GM12878 (cell line): ENCODE measurements at regions not wholly inside any gene's neighbourhood (a gene's known extent, or its start where the extent isn't known, plus 50 kb on each side); places are given as distances from the start of the nearest gene placed in this dataset.

ENCODE experiments used
- ATAC-seq: fragments of 200-7000 bp; cut with Tn5 transposase; 3 replicates; pipeline ENCODE4 v1.9.1; 2020; ENCODE audit warnings: mild to moderate bottlenecking, moderate library complexity
- BruUV-seq: library from RNA; stranded (reverse); fragments of 400-500 nt; replicated peaks from 2 replicates; lab custom pipeline; 2021; lab: Mats Ljungman, UMichigan
- CTCF ChIA-PET: fragments of 300-600 bp; sonication (Branson Sonifier 250); formaldehyde crosslinking; extraction: SDS; loops from one replicate; lab custom pipeline; 2021; ENCODE audit warnings: inconsistent platforms; lab: Yijun Ruan, JAX
- POLR2A ChIA-PET: fragments of 350-600 bp; formaldehyde crosslinking; extraction: SDS; loops from one replicate; lab custom pipeline; 2021; ENCODE audit warnings: inconsistent platforms; lab: Charles Lee
- RAD21 ChIA-PET: fragments of 300-600 bp; sonication (Branson Sonifier 250); formaldehyde crosslinking; loops from one replicate; lab custom pipeline; 2023; ENCODE audit warnings: antibody characterized with exemption; ENCODE audit not compliant: unreplicated experiment; lab: Charles Lee
- SMC1A ChIA-PET: fragments of 300-600 bp; sonication (Branson Sonifier 250); formaldehyde crosslinking; loops from one replicate; lab custom pipeline; 2023; ENCODE audit not compliant: unreplicated experiment, uncharacterized antibody; lab: Charles Lee
- DNase-seq: peaks from one replicate; pipeline ENCODE4 v3.0.0-alpha.2; 2011; ENCODE audit warnings: low read depth, low spot score
- FAIRE-seq: peaks from 3 replicates; lab custom pipeline; 2011; peaks lifted over from hg19 to GRCh38; lab: Jason Lieb, UNC
- H2AFZ ChIP-seq: 2 replicates; pipeline ENCODE4 v1.6.0; 2011; ENCODE audit warnings: low read depth, low read length, control low read depth; ENCODE audit not compliant: control insufficient read depth
- H3K27ac ChIP-seq: 2 replicates; pipeline ENCODE4 v1.5.1; 2011; ENCODE audit warnings: control low read depth; ENCODE audit not compliant: control insufficient read depth, insufficient read depth
- H3K27me3 ChIP-seq, 2 experiments: replicated peaks in 1 of 2; 2 replicates each; pipeline versions ENCODE4 v1.6.0 to v1.6.1; 2011; ENCODE audit warnings: low read length in 1 of 2; ENCODE audit not compliant: control insufficient read depth in 2 of 2, insufficient read depth in 2 of 2
- H3K36me3 ChIP-seq, 2 experiments: 2 replicates each; pipeline ENCODE4 v1.5.1; 2011; ENCODE audit warnings: low read length in 1 of 2; ENCODE audit not compliant: control insufficient read depth in 2 of 2, insufficient read depth in 2 of 2
- H3K4me1 ChIP-seq: 2 replicates; pipeline ENCODE4 v1.6.1; 2011; ENCODE audit warnings: mild to moderate bottlenecking, low read length, moderate library complexity, mixed read lengths; ENCODE audit not compliant: control insufficient read depth, insufficient read depth
- H3K4me2 ChIP-seq: 2 replicates; pipeline ENCODE4 v1.6.0; 2011; ENCODE audit warnings: control low read depth; ENCODE audit not compliant: control insufficient read depth, insufficient read depth
- H3K4me3 ChIP-seq: fragments of 200-600 bp; sonication (generic); 2 replicates; pipeline ENCODE4 v1.5.1; 2016
- H3K79me2 ChIP-seq: 2 replicates; pipeline ENCODE4 v1.6.0; 2011; ENCODE audit warnings: low read length; ENCODE audit not compliant: control insufficient read depth, insufficient read depth
- H3K9ac ChIP-seq: 2 replicates; pipeline ENCODE4 v1.8.0; 2011; ENCODE audit warnings: low read length, control low read depth, mixed read lengths; ENCODE audit not compliant: control insufficient read depth, insufficient read depth
- H3K9me3 ChIP-seq: replicated peaks from 3 replicates; pipeline ENCODE4 v1.5.1; 2011; ENCODE audit warnings: mild to moderate bottlenecking, low read length; ENCODE audit not compliant: control insufficient read depth, insufficient read depth
- H4K20me1 ChIP-seq: 2 replicates; pipeline ENCODE4 v1.6.0; 2011; ENCODE audit not compliant: control insufficient read depth, insufficient read depth
- BCLAF1 ChIP-seq: fragments of 450-650 bp; IDR thresholded peaks from 2 replicates; pipeline ENCODE4 v1.6.1; 2017; ENCODE audit warnings: antibody characterized with exemption, mild to moderate bottlenecking, moderate library complexity
- BHLHE40 ChIP-seq, 2 experiments: fragments of 450-650 bp in 1 of 2; IDR thresholded peaks; 2 replicates each; pipeline ENCODE4 v1.6.1; 2011 to 2017; ENCODE audit warnings: low read depth in 2 of 2, borderline replicate concordance in 1 of 2, improper control_type of control experiment in 1 of 2, low read length in 1 of 2, mild to moderate bottlenecking in 1 of 2
- CREB1 ChIP-seq: IDR thresholded peaks from 2 replicates; pipeline ENCODE4 v1.6.1; 2012; ENCODE audit warnings: low read depth, mild to moderate bottlenecking, inconsistent platforms
- CUX1 ChIP-seq: IDR thresholded peaks from 2 replicates; pipeline ENCODE4 v1.6.1; 2012; ENCODE audit warnings: improper control_type of control experiment, low read depth, low read length; ENCODE audit not compliant: insufficient replicate concordance
- GABPA ChIP-seq: IDR thresholded peaks from 2 replicates; pipeline ENCODE4 v1.6.1; 2014; ENCODE audit warnings: antibody characterized with exemption, low read depth, mild to moderate bottlenecking, inconsistent platforms
- MXI1 ChIP-seq: fragments of 150-350 bp; IDR thresholded peaks from 2 replicates; pipeline ENCODE4 v1.6.1; 2011; ENCODE audit warnings: low read depth, mild to moderate bottlenecking, inconsistent platforms, low read length, improper control_type of control experiment
- NRF1 ChIP-seq: conservative IDR thresholded peaks from 2 replicates; pipeline ENCODE4 v1.6.1; 2011; ENCODE audit warnings: mild to moderate bottlenecking, low read depth, low read length, improper control_type of control experiment
- TAF1 ChIP-seq: IDR thresholded peaks from 2 replicates; pipeline ENCODE4 v1.6.1; 2011; ENCODE audit warnings: mild to moderate bottlenecking, low read depth, low read length, borderline replicate concordance
- ZNF622 ChIP-seq: fragments of 450-650 bp; IDR thresholded peaks from 2 replicates; pipeline ENCODE4 v1.6.1; 2017; ENCODE audit warnings: mild to moderate bottlenecking, inconsistent platforms
- ZSCAN29 ChIP-seq: fragments of 450-650 bp; IDR thresholded peaks from 2 replicates; pipeline ENCODE4 v1.6.1; 2017; ENCODE audit warnings: mild to moderate bottlenecking, moderate library complexity
- WGBS: methylation state at CpG from one replicate; pipeline ENCODE4 v1.1.6; 2016; ENCODE audit warnings: low lambda C conversion rate; ENCODE audit not compliant: insufficient replicate concordance, insufficient coverage; ENCODE audit errors: missing lambda C conversion rate; 5-methylcytosine and 5-hydroxymethylcytosine counted together
- in situ Hi-C: fragments of 300-500 bp; cut with MboI; formaldehyde crosslinking; loops from 9 replicates; pipeline ENCODE4 v1.14.3; 2018; ENCODE audit warnings: mixed read lengths
- intact Hi-C: fragments of 100-400 bp; cut with micrococcal nuclease; formaldehyde crosslinking; loops from one replicate; pipeline ENCODE4 v1.14.2; 2022; ENCODE audit not compliant: unreplicated experiment
- TF ChIP-seq, protein P1 (sequence below): fragments of 450-650 bp; IDR thresholded peaks from 2 replicates; pipeline ENCODE4 v1.6.1; 2016; ENCODE audit warnings: mild to moderate bottlenecking
- TF ChIP-seq, protein P2 (sequence below): IDR thresholded peaks from 2 replicates; pipeline ENCODE4 v1.6.1; 2011; ENCODE audit warnings: borderline replicate concordance, low read depth, mild to moderate bottlenecking, moderate library complexity, mixed read lengths, low read length; ENCODE audit not compliant: insufficient read depth; ENCODE audit errors: extremely low read length

DNA sequence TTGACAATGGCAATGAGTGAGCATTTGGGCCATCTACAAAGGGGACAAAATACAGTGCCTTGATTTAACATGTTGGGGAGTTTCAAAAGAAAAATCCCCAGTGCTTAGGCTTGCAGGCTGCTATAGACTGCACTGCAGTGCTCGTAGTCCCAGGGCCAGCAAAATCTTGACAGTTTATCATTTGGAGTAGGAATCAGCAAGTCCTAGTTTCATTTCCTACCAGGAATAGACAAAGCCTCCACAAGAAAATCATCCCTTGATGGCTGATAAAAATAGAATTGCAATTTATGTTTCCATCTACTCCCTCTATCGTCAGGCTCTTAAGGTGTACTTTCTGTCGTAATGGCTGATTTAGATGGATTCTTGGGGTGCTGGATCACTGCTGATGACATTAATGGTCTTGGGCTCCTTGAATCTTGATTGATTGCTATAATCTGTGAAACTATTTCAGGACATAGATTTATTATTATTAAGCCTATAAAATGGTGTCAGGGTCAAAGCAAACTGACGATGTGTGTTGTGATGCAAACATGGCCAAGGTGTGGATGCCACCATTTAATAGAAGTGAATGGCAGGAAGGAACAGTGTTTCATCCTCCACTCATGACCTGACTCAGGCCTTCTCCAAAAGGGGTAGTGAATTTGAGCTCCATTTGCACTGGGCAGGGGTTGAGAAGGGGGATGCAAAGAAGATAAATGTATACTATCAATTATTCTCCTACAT, 171.7 kb downstream of the PIK3R1 start:
- no peaks in the 10 kb centered on the region for H3K9me3 ChIP-seq
- ChIA-PET SMC1A (interaction anchor here (0.7 to 4.3 kb wide), 15 partner anchors 9 to 72 kb away, joined by 3 to 16 read pairs (median 3); no protein-coding TSS in a partner anchor), CTCF (interaction anchor here (0.9 to 1.4 kb wide), 8 partner anchors 7 to 100 kb away, joined by 3 to 6 read pairs (median 3); no protein-coding TSS in a partner anchor), RAD21 (interaction anchor here (1.1 kb wide), 1 partner anchor 45 kb away, joined by 3 read pairs; no protein-coding TSS in a partner anchor), POLR2A (no interaction called here)
- in situ Hi-C loops (no loop called here), intact Hi-C loops (no loop called here)
- no TSS peak for BruUV-seq
- TF ChIP-seq BCLAF1 (no peak), CUX1 (no peak), MXI1 (no peak), NRF1 (no peak), CREB1 (no peak), GABPA (no peak), ZSCAN29 (no peak), ZNF622 (no peak), BHLHE40 (IDR thresholded peaks at IDR 0.05; ENCODE audit: borderline replicate concordance in 1 of 2, low read depth in 2 of 2, low read length in 1 of 2) (no peak), TAF1 (no peak)
- TF ChIP-seq, protein P1, sequence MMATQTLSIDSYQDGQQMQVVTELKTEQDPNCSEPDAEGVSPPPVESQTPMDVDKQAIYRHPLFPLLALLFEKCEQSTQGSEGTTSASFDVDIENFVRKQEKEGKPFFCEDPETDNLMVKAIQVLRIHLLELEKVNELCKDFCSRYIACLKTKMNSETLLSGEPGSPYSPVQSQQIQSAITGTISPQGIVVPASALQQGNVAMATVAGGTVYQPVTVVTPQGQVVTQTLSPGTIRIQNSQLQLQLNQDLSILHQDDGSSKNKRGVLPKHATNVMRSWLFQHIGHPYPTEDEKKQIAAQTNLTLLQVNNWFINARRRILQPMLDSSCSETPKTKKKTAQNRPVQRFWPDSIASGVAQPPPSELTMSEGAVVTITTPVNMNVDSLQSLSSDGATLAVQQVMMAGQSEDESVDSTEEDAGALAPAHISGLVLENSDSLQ: no peak
- TF ChIP-seq, protein P2, sequence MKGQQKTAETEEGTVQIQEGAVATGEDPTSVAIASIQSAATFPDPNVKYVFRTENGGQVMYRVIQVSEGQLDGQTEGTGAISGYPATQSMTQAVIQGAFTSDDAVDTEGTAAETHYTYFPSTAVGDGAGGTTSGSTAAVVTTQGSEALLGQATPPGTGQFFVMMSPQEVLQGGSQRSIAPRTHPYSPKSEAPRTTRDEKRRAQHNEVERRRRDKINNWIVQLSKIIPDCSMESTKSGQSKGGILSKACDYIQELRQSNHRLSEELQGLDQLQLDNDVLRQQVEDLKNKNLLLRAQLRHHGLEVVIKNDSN: no peak
- DNase-seq (no peak), FAIRE-seq (no peak), ATAC-seq (no peak)
- H3K27ac ChIP-seq: no peak overlapping the region
- H3K27me3 ChIP-seq: no peaks in the 10 kb centered on the region
- WGBS: 92% methylated on average over 4 of the region's 4 CpGs
- H2AFZ ChIP-seq: no peak overlapping the region
- no peak overlapping the region for H3K9ac ChIP-seq
- H3K4me3 ChIP-seq: no peak overlapping the region
- no peaks in the 10 kb centered on the region for H3K4me1 ChIP-seq
- no peaks in the 10 kb centered on the region for H3K79me2 ChIP-seq
- no peaks in the 10 kb centered on the region for H3K36me3 ChIP-seq
- H3K4me2 ChIP-seq: no peak overlapping the region
- H4K20me1 ChIP-seq: no peaks in the 10 kb centered on the region
